HG02970 (cell line): ENCODE measurements at regions not wholly inside any gene's neighbourhood (a gene's known extent, or its start where the extent isn't known, plus 50 kb on each side); places are given as distances from the start of the nearest gene placed in this dataset.
"Not testable (repeated sequence)": the region's sequence is repeated elsewhere in the genome, so short reads cannot be mapped to it uniquely, and the experiment has no call there.

Experiments used
- ATAC-seq: cut with Tn5 transposase; IDR thresholded peaks from one replicate; pipeline ENCODE4 v1.9.1; 2021; ENCODE audit warnings: mild to moderate bottlenecking, moderate library complexity, moderate number of reproducible peaks; ENCODE audit not compliant: unreplicated experiment, low FRiP score

DNA sequence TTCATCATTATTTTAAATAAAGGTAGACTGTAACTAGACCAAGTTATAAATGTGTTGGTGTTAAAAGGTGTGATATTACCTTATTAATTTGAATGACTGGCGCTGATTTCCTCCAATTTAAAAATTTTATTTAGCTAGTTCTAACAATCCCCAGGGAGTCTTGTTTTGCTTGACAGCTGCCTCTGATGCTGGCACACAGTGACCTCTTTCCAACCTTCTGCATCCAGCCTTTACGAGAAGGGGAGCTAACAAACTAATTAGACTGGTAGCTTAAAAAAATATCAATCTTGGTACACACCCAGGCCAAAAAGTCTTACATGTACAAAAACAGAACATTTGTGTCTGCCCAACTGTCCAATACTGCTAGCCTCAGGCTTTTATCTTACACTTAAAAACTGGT lies 51.8 kb upstream of the ENPEP start:
- no peak for ATAC-seq

DNA sequence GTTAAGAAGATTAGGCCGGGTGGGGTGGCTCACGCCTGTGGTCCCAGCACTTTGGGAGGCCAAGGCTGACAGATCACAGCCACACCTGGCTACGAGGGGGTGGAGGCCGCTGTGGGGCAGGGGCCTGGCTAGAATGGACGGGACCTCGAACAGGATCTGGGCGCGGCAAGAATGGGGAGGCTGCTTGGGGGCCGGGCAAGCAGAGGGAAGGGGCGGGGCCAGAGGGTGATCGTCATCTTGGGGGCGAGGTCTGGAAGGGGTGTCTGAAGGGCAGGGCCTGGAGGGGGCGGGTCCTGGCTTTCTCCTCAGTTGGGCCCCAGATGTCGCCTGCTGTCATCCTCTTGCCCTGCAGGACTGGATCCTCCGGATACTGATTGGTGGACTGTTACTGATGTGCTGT lies 57.3 kb upstream of the ENPEP start:
- no peak for ATAC-seq

DNA sequence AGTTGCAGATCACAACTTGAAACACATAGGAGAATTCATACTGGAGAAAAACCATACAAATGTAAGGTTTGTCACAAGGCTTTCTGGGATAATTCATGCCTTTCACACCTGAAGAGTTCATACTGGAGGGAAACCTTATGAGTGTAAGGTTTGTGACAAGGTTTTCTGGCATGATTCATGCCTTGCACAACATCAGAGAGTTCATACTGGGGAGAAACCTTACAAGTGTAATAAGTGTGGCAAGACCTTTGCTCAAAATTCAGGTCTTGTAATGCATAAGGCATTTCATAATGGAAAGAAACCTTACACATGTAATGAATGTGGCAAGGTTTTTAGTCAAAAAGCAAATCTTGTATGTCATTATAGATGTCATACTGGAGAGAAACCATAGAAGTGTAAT lies 58.8 kb upstream of the ENPEP start:
- ATAC-seq: no peak

- ATAC-seq: no peak
Observed at GRCh38 chr4:110415478-110415877, 60.5 kb upstream of the ENPEP start.

DNA sequence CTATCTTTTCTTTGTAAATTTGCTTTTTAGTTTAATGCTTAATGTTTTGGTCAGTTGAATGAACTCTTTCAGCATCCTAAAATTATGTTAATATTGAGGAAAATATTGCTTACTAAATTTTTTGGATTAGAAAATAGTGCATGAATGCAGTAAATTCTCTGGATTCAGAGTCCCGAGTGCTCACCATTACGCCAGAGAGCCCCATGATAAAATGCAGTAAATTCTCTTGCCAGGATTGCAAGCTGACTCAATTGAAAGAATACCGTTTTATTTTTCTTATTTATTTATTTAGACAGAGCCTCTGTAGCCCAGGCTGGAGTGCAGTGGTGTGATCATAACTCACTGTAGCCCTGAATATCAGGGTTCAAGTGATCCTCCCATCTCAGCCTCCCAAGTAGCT lies 60.9 kb upstream of the ENPEP start:
- ATAC-seq: no peak

GRCh38 chr4:110414561-110414920 lies 61.4 kb upstream of the ENPEP start:
- ATAC-seq: no peak

GRCh38 chr4:110413807-110414560 lies 62.0 kb upstream of the ENPEP start:
- ATAC-seq: not testable (repeated sequence)

DNA sequence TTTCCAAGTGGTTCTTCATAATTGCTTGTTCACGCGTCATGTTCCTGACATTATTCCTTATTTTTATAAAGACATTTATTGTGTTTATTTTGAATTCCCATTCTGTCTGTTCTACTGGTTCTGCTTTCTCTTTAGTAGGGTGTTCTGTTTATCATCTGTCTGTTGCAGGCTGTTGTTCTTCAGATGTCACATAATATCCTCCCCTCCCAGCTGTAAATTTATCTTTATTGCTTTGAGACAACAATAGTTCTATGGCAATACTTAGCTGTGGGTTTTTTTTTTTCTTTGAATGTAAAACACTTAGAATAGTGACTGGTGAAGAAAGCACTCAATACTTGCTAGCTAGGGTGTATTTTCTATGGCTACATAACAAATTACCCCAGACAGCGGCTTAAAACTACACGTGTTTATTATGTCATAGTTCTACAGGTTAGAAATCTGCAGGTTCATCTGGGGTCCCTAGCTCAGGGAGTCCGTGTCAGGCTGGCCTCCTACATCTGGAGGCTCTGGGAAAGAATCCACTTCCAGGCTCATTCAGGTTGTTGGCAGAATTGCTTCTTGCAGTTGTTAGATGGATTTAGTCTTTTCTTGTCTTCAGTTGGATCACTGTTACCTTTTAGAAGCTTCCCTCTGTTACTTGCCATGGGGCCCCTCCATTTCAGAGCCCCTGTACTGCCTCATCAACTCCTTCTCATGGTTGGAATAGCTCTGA lies 63.4 kb upstream of the ENPEP start:
- no peak for ATAC-seq

GRCh38 chr4:110411574-110412011 lies 64.4 kb upstream of the ENPEP start:
- no peak for ATAC-seq

- not testable (repeated sequence) for ATAC-seq
Observed at GRCh38 chr4:110410853-110411573, 64.9 kb upstream of the ENPEP start.

- ATAC-seq: no peak
Observed at GRCh38 chr4:110400086-110400485, 75.9 kb upstream of the ENPEP start.

GRCh38 chr4:110399046-110399445 lies 76.9 kb upstream of the ENPEP start:
- ATAC-seq: not testable (repeated sequence)

DNA sequence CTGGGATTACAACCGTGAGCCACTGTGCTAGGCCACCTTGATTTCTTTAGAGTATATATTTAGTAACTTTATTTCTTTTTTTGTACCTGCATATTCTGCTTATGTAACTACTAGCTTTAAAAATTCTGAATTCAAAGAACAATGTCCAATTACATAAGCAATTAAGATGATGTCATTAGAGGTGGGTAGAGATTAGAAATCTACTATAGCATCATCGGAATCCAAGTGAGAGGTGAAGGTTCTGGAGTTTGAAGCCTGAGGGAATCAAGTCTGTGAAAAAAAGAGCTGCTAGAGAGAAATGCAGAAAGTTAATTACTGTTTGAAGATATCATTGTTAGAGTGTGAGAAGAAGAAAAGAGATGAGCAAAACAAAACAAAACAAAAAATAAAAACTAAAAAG lies 79.0 kb upstream of the ENPEP start:
- no peak for ATAC-seq

- ATAC-seq: no peak
Observed at GRCh38 chr4:110395421-110395820, 80.5 kb upstream of the ENPEP start.

DNA sequence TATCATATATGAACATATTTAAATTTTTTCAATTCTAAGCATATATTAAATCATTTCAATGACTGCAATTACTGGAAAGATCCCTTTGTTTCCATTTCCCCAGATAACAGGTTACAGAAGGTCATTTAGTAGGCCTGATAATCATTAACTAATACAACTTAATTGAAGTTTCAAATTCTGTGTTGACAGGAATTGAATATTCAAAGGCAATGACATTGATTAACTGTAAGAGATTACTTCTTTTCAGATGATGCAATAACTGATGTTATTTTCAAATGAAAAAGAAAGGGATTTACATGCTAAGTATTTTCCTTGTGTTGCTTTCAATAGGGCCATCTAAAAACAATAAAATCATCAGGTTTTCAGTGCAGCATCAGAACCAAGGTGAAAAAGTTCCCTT lies 81.1 kb upstream of the ENPEP start:
- ATAC-seq: no peak

DNA sequence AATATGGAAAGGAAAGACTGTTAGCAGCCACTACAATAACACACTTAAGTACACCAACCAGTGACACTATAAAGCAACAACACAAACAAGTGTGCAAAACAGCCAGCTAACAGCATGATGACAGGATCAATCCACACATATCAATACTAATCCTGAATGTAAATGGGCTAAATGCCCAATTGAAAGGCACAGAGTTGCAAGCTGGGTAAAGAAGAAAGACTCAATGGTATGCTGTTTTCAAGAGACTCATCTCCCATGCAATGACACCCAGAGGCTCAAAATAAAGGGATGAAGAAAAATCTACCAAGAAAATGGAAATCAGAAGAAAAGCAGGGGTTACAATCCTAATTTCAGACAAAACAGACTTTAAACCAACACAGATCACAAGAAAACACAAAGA lies 94.2 kb upstream of the ENPEP start:
- no peak for ATAC-seq

- ATAC-seq: no peak
Observed at GRCh38 chr4:110372485-110372884, 103.5 kb upstream of the ENPEP start.

- no peak for ATAC-seq
Observed at GRCh38 chr4:110371016-110371770, 104.8 kb upstream of the ENPEP start.

DNA sequence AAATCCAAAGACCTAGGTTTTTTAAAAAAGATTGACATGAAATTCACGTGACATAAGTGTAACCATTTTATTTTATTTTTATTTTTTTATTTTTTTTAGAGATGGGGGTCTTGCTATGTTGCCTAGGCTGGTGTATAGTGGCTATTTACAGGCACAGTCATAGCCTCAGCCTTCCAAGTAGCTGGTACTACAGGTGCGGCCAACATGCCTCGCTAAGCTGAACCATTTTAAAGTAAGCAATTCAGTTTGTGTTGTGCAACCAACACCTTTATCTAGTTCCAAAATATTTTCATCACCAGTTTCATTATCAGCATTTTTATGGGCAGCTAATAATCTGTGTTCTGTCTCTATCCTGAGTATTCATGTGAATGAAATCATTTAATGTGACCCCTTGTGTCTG lies 107.5 kb upstream of the ENPEP start:
- no peak for ATAC-seq

DNA sequence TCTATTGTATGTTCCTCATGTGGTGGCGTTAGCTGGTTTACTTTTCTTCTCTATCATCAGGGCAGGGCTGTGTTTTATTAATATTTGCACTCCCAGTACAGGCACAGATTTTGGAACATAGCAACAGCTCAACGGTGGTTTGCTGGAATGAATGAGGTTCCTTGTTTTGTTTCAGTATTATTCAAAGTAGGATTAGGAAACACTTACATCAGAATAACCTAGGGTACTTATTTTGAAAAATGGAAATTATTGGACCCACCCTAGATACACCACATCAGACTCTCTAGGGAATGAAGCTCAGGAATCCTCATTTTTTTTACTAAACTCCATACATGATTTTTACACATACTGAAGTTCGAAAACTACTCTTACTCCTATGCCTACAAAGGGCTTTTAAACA lies 108.8 kb upstream of the ENPEP start:
- no peak for ATAC-seq

- ATAC-seq: no peak
Observed at GRCh38 chr4:110365761-110366160, 110.2 kb upstream of the ENPEP start.
